Epithelial cell of proximal tubule (primary cell): ENCODE measurements at regions not wholly inside any gene's neighbourhood (a gene's known extent, or its start where the extent isn't known, plus 50 kb on each side); places are given as distances from the start of the nearest gene placed in this dataset.

Experiments
- DNase-seq: peaks from one replicate; pipeline ENCODE4 v3.0.0-alpha.2; 2011; ENCODE audit warnings: low read depth
- H3K4me3 ChIP-seq: 2 replicates; pipeline ENCODE4 v1.5.1; 2011; ENCODE audit warnings: low read depth, mild to moderate bottlenecking, low read length
- CTCF ChIP-seq: conservative IDR thresholded peaks from 2 replicates; pipeline ENCODE4 v1.5.1; 2012; ENCODE audit warnings: low read depth, mild to moderate bottlenecking, low read length

GRCh38 chr12:34207858-34208257 is 185.6 kb downstream of the ALG10 start:
- no peak overlapping the region for H3K4me3 ChIP-seq
- TF ChIP-seq CTCF: no peak
- no peak for DNase-seq

- no peak overlapping the region for H3K4me3 ChIP-seq
- DNase-seq: no peak
- TF ChIP-seq CTCF: no peak
Measured at GRCh38 chr12:34208331-34209258, 186.3 kb downstream of the ALG10 start.

GRCh38 chr12:34209259-34209835 is 187.1 kb downstream of the ALG10 start:
- TF ChIP-seq CTCF: no peak
- DNase-seq: no peak
- H3K4me3 ChIP-seq: no peak overlapping the region

GRCh38 chr12:34210183-34210582 is 187.9 kb downstream of the ALG10 start:
- no peak for DNase-seq
- no peak overlapping the region for H3K4me3 ChIP-seq
- no peak for TF ChIP-seq CTCF

GRCh38 chr12:34210689-34211530 is 188.6 kb downstream of the ALG10 start:
- no peak for DNase-seq
- no peak for TF ChIP-seq CTCF
- H3K4me3 ChIP-seq: no peak overlapping the region

GRCh38 chr12:34212651-34213050 is 190.4 kb downstream of the ALG10 start:
- no peak for TF ChIP-seq CTCF
- H3K4me3 ChIP-seq: no peak overlapping the region
- DNase-seq: no peak
